Coronary artery (tissue), 2 donors: ENCODE measurements at regions not wholly inside any gene's neighbourhood (a gene's known extent, or its start where the extent isn't known, plus 50 kb on each side); places are given as distances from the start of the nearest gene placed in this dataset.

Experiments
- DNase-seq: peaks from one replicate; pipeline ENCODE4 v3.0.0-alpha.2; 2017; ENCODE audit warnings: low spot score
- H3K27ac ChIP-seq, 2 donors: fragments of 200-600 bp; sonication (generic); one replicate each; pipeline ENCODE4 v1.5.1; 2016 to 2019
- H3K4me3 ChIP-seq: fragments of 200-600 bp; sonication (generic); 2 replicates; pipeline ENCODE4 v1.5.1; 2016; ENCODE audit warnings: mild to moderate bottlenecking, moderate library complexity
- TF ChIP-seq, protein P1 (sequence below): fragments of 200-600 bp; sonication (generic); IDR thresholded peaks from one replicate; pipeline ENCODE4 v1.5.1; 2019; ENCODE audit warnings: antibody characterized with exemption

DNA sequence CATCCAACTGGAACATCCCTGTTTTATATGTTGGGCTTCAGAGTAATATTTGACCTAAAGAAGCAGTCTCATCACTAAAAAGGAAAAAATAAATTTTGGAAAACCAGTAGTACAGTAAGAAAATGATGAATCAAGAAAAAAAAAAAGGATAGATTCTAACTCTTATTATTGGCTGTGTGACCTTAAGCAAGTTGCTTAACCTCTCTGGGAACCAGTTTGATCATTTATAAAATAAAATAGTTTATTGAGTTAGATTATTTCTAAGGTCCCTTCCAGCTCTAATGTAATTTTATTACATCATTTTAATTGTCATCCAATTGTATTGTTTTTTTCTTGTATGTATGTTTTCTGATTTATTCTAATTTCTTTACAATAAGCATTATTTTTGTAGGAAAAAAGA, 127.0 kb downstream of the PRELID2 start:
- TF ChIP-seq, protein P1, sequence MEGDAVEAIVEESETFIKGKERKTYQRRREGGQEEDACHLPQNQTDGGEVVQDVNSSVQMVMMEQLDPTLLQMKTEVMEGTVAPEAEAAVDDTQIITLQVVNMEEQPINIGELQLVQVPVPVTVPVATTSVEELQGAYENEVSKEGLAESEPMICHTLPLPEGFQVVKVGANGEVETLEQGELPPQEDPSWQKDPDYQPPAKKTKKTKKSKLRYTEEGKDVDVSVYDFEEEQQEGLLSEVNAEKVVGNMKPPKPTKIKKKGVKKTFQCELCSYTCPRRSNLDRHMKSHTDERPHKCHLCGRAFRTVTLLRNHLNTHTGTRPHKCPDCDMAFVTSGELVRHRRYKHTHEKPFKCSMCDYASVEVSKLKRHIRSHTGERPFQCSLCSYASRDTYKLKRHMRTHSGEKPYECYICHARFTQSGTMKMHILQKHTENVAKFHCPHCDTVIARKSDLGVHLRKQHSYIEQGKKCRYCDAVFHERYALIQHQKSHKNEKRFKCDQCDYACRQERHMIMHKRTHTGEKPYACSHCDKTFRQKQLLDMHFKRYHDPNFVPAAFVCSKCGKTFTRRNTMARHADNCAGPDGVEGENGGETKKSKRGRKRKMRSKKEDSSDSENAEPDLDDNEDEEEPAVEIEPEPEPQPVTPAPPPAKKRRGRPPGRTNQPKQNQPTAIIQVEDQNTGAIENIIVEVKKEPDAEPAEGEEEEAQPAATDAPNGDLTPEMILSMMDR: no peak
- Histone ChIP-seq H3K4me3 (no peak overlapping the region), H3K27ac (no peak overlapping the region)
- no peak for DNase-seq

GRCh38 chr5:145704724-145705123, 130.4 kb downstream of the PRELID2 start:
- DNase-seq: no peak
- Histone ChIP-seq H3K27ac (no peak overlapping the region), H3K4me3 (no peak overlapping the region)
- TF ChIP-seq, protein P1: no peak

- no peak overlapping the region for H3K4me3 ChIP-seq
- H3K27ac ChIP-seq: no peak overlapping the region
- TF ChIP-seq, protein P1: no peak
- no peak for DNase-seq
These were observed 131.3 kb downstream of the PRELID2 start for GRCh38 chr5:145703856-145704255.

DNA sequence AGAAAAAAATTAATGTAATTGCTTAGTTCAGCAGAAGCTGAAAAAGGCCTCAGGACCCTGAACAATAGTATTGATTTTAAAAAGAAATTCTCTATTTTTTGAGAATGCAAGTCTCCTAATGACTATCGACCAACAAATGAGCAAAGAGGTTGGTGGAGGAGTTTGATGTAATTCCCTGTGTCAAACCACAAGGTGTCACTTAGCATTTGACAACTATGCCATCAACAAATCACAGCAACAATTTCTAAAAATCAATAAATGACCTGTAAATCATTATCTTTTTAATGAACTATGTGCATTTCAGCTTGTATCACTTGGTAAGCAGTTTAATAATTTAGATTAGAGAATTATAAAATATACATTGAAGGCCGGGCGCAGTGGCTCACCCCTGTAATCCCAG, 133.7 kb downstream of the PRELID2 start:
- TF ChIP-seq, protein P1: no peak
- no peak for DNase-seq
- H3K4me3 ChIP-seq: no peak overlapping the region
- H3K27ac ChIP-seq: no peak overlapping the region

DNA sequence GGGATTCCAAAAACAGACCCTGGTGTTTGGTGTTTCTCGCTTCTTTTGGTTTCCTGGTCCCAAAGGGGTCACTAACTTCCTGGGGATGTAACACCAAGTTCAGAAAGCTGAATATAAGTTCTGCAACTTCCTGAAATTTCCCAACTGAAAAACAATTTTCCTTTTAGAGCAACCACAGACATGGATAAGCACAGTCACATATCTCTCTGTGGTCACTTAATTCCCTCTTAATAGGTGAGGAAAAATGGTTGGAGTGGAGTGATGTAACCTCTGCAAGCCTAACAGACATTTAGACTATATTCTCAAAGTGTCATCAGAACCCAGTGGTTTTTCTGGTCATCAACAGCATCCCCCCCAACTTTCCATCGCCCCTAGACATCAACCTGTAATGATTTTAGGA, 135.3 kb downstream of the PRELID2 start:
- H3K27ac ChIP-seq: no peak overlapping the region
- H3K4me3 ChIP-seq: no peak overlapping the region
- TF ChIP-seq, protein P1: no peak
- no peak for DNase-seq

DNA sequence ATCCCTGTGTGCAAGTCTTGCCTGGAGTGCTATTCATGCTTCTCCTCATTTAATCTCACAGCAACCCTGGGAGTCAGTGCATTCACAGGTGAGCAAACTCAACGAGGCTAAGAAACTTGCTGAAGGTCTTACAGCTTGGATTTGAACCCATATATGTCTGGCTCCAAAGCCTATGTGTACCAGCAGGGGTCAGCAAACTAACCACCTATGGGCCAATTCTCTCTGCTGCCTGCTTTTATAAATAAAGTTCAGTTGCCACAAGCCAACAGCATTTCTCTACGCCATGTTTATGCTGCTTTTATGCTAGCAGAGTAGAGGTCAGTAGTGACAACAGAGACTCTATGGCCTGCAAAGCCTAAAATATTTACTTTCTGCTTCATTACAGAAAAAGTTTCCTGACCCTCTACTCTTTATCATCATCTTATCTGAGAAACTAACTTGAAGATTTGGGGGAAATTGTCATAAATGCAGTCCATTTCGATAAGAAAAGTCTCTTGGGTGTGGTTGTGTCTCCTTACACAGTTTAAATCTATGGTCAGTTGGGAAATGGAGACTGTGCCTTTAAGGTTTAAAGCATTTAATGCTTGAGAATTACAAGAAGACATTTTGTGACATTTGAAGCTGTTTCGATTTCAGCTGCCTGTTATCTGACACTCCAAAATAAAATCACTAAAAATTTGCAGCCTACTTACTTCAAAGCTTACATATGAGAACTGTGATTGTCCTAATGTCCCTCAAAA, 137.7 kb downstream of the PRELID2 start:
- DNase-seq: no peak
- TF ChIP-seq, protein P1: peak; percentile 15
- no peak overlapping the region for H3K27ac ChIP-seq
- no peak overlapping the region for H3K4me3 ChIP-seq

GRCh38 chr5:145689235-145689634, 145.9 kb downstream of the PRELID2 start:
- no peak for DNase-seq
- TF ChIP-seq, protein P1: no peak
- H3K27ac ChIP-seq: no peak overlapping the region
- no peak overlapping the region for H3K4me3 ChIP-seq
